ENCODE measurements at regions not wholly inside any gene's neighbourhood (a gene's known extent, or its start where the extent isn't known, plus 50 kb on each side); places are given as distances from the start of the nearest gene placed in this dataset.

GRCh38 chr1:230591678-230592077 is 50.6 kb upstream of the COG2 start:
- no peak overlapping the region for H3K4me3 ChIP-seq (ENCODE audit: low read length)
- no peak for DNase-seq (ENCODE audit: low read depth)
- no peak for TF ChIP-seq CTCF (conservative IDR thresholded peaks at IDR 0.05; ENCODE audit: low read depth, low read length)

- H3K4me3 ChIP-seq (ENCODE audit: low read length) = no peak overlapping the region
- no peak for TF ChIP-seq CTCF (conservative IDR thresholded peaks at IDR 0.05; ENCODE audit: low read depth, low read length)
- DNase-seq (ENCODE audit: low read depth) = no peak
Observed at GRCh38 chr1:230589951-230590350, 52.3 kb upstream of the COG2 start.

- H3K4me3 ChIP-seq (ENCODE audit: low read length) = no peak overlapping the region
Observed at GRCh38 chr1:230588323-230588746, 53.9 kb upstream of the COG2 start.

GRCh38 chr1:230587061-230587460 is 55.2 kb upstream of the COG2 start:
- no peak for TF ChIP-seq CTCF (conservative IDR thresholded peaks at IDR 0.05; ENCODE audit: low read depth, low read length)
- DNase-seq (ENCODE audit: low read depth) = no peak

More at GRCh38 chr1:230588323-230588746, 53.9 kb upstream of the COG2 start:
- no peak for DNase-seq (ENCODE audit: low read depth)
- no peak for TF ChIP-seq CTCF (conservative IDR thresholded peaks at IDR 0.05; ENCODE audit: low read depth, low read length)

GRCh38 chr1:230584660-230585059 is 57.6 kb upstream of the COG2 start:
- DNase-seq (ENCODE audit: low read depth) = no peak
- no peak overlapping the region for H3K4me3 ChIP-seq (ENCODE audit: low read length)
- no peak for TF ChIP-seq CTCF (conservative IDR thresholded peaks at IDR 0.05; ENCODE audit: low read depth, low read length)

More at GRCh38 chr1:230587061-230587460, 55.2 kb upstream of the COG2 start:
- no peak overlapping the region for H3K4me3 ChIP-seq (ENCODE audit: low read length)

- peak; percentile 17 for TF ChIP-seq CTCF (conservative IDR thresholded peaks at IDR 0.05; ENCODE audit: low read depth, low read length)
- no peak for DNase-seq (ENCODE audit: low read depth)
- H3K4me3 ChIP-seq (ENCODE audit: low read length) = no peak overlapping the region
Observed at GRCh38 chr1:230581446-230582079, 60.7 kb upstream of the COG2 start.

GRCh38 chr1:230578616-230579015 is 63.7 kb upstream of the COG2 start:
- no peak overlapping the region for H3K4me3 ChIP-seq (ENCODE audit: low read length)
- DNase-seq (ENCODE audit: low read depth) = no peak
- no peak for TF ChIP-seq CTCF (conservative IDR thresholded peaks at IDR 0.05; ENCODE audit: low read depth, low read length)
